ENCODE measurements at regions not wholly inside any gene's neighbourhood (a gene's known extent, or its start where the extent isn't known, plus 50 kb on each side); places are given as distances from the start of the nearest gene placed in this dataset.
A peak's percentile ranks its signal among the peaks of the same experiment; 100 is the strongest.
"Not testable (repeated sequence)": the region's sequence is repeated elsewhere in the genome, so short reads cannot be mapped to it uniquely, and the experiment has no call there.

- DNase-seq (ENCODE audit: low read depth in 1 of 2, low spot score in 1 of 2) = no peak
Observed at GRCh38 chr12:46982629-46983392, 96.6 kb upstream of the PCED1B start.

DNA sequence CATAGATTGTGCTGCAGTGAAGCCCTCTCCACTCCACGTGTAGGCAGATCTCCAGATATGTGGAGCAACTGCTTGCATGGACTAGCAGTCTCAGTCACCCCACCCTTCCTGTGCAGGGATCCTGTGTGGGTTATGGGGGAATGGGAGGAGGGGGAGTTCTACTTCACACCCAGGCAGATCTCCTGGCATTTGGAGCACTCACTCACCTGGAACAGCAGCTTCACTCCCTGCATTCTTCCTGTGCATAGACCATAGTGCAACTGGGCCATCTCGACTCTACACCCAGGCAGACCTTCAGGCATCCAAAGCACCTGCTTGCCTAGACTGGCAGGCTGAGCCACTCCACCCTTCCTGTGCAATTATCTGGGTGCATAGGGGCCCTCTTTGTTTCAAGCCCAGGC lies 96.0 kb upstream of the PCED1B start:
- no peak for DNase-seq (ENCODE audit: low read depth in 1 of 2, low spot score in 1 of 2)

- DNase-seq (ENCODE audit: low read depth in 1 of 2, low spot score in 1 of 2) = peak in 1 of 2 donors; percentile 14
Observed at GRCh38 chr12:46983959-46984841, 95.2 kb upstream of the PCED1B start.

GRCh38 chr12:46985816-46986215 lies 93.6 kb upstream of the PCED1B start:
- DNase-seq (ENCODE audit: low read depth in 1 of 2, low spot score in 1 of 2) = no peak

- not testable (repeated sequence) for DNase-seq (ENCODE audit: low read depth in 1 of 2, low spot score in 1 of 2)
Observed at GRCh38 chr12:46988122-46988521, 91.3 kb upstream of the PCED1B start.

- no peak for DNase-seq (ENCODE audit: low read depth in 1 of 2, low spot score in 1 of 2)
Observed at GRCh38 chr12:46990211-46990610, 89.2 kb upstream of the PCED1B start.

DNA sequence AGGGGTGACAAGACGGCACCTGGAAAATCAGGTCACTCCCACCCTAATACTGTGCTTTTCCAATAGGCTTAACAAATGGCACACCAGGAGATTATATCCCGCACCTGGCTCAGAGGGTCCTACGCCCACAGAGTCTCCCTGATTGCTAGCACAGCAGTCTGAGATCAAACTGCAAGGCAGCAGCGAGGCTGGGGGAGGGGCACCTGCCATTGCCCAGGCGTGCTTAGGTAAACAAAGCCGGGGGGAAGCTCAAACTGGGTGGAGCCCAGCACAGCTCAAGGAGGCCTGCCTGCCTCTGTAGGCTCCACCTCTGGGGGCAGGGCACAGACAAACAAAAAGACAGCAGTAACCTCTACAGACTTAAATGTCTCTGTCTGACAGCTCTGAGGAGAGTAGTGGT lies 87.4 kb upstream of the PCED1B start:
- not testable (repeated sequence) for DNase-seq (ENCODE audit: low read depth in 1 of 2, low spot score in 1 of 2)

DNA sequence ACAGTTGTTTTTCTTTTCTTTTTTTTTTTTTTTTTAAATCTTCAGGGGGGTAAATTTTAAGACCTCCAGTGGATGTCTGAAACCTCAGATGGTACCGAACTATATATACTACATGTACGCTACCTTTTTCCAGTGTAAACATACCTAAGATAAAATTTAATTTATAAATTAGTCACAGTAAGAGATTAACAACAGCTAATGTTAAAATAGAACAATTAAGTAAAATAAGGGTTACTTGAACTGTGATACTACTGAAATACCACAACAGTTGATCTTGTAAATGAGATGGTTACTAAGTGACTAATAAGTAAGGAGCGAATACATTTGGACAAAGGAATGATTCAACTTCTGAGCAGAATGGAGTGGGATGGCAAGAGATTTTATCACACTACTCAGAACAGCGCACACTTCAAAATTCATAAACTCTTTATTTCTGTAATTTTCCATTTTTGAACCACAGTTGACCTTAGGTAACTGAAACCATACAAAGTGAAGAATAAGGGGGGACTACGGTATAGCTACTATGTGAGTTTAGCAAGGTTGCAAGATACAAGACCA lies 80.5 kb upstream of the PCED1B start:
- DNase-seq (ENCODE audit: low read depth in 1 of 2, low spot score in 1 of 2) = no peak

DNA sequence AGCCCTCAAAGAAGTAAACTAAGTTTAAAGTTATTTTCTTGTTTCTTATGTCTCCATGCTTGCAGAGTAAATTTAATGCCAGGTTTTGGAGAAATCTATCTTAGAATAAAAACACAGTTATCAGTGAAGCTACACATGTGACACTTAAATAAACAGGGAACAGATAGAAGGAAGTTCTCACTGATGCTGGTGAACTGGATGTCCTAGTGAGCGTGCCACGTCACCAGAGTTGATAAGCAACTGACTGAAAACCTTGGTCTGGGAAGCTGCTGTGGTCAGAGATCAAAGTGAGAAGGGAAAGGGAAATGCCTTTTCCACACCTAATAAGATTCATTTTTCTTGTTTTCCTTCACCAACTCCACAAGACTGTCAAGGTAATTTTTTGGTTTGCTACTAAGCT lies 74.8 kb upstream of the PCED1B start:
- DNase-seq (ENCODE audit: low read depth in 1 of 2, low spot score in 1 of 2) = no peak

GRCh38 chr12:47007048-47007447 lies 72.4 kb upstream of the PCED1B start:
- DNase-seq (ENCODE audit: low read depth in 1 of 2, low spot score in 1 of 2) = no peak

GRCh38 chr12:47012552-47012951 lies 66.9 kb upstream of the PCED1B start:
- DNase-seq (ENCODE audit: low read depth in 1 of 2, low spot score in 1 of 2) = no peak

- no peak for DNase-seq (ENCODE audit: low read depth in 1 of 2, low spot score in 1 of 2)
Observed at GRCh38 chr12:47014474-47014873, 64.9 kb upstream of the PCED1B start.

GRCh38 chr12:47015381-47015780 lies 64.0 kb upstream of the PCED1B start:
- DNase-seq (ENCODE audit: low read depth in 1 of 2, low spot score in 1 of 2) = no peak

GRCh38 chr12:47017041-47017713 lies 62.2 kb upstream of the PCED1B start:
- no peak for DNase-seq (ENCODE audit: low read depth in 1 of 2, low spot score in 1 of 2)

- DNase-seq (ENCODE audit: low read depth in 1 of 2, low spot score in 1 of 2) = no peak
Observed at GRCh38 chr12:47017901-47018475, 61.4 kb upstream of the PCED1B start.

GRCh38 chr12:47020211-47020821 lies 59.1 kb upstream of the PCED1B start:
- no peak for DNase-seq (ENCODE audit: low read depth in 1 of 2, low spot score in 1 of 2)

- DNase-seq (ENCODE audit: low read depth in 1 of 2, low spot score in 1 of 2) = peak in 1 of 2 donors; percentile 35
Observed at GRCh38 chr12:47021298-47021697, 58.1 kb upstream of the PCED1B start.

- DNase-seq (ENCODE audit: low read depth in 1 of 2, low spot score in 1 of 2) = no peak
Observed at GRCh38 chr12:47022296-47022695, 57.1 kb upstream of the PCED1B start.

DNA sequence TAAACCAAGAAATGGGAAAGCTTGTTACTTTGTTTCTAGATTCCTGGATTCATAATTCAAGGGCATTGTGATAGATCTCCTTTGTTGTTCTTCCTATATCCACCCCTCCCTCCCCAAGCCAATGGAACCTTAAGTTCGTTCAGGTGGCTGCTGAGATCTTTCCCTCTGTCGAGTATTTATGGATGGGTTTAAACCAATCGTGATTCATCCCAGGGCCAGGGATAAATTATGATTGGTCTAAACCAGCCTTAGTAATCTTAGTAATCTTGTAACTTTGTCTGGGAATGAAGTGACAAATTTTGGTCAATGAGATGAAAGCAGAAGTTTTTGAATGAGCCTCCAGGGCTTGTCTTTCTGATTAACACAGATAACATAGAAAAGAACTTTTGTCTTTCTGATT lies 56.1 kb upstream of the PCED1B start:
- DNase-seq (ENCODE audit: low read depth in 1 of 2, low spot score in 1 of 2) = no peak

- DNase-seq (ENCODE audit: low read depth in 1 of 2, low spot score in 1 of 2) = no peak
Observed at GRCh38 chr12:47023953-47024352, 55.5 kb upstream of the PCED1B start.

- no peak for DNase-seq (ENCODE audit: low read depth in 1 of 2, low spot score in 1 of 2)
Observed at GRCh38 chr12:47024463-47024862, 55.0 kb upstream of the PCED1B start.

All from activated CD4-positive, alpha-beta T cell treated with anti-CD3 and anti-CD28 coated beads, Interleukin-2, amount 50 U/mL, for 24 hours (primary cell).